Panc1 (cell line): ENCODE measurements at regions not wholly inside any gene's neighbourhood (a gene's known extent, or its start where the extent isn't known, plus 50 kb on each side); places are given as distances from the start of the nearest gene placed in this dataset.
"Not testable (repeated sequence)": the region's sequence is repeated elsewhere in the genome, so short reads cannot be mapped to it uniquely, and the experiment has no call there.

Source experiments
- ATAC-seq: fragments of 200-7000 bp; cut with Tn5 transposase; 2 replicates; pipeline ENCODE4 v1.9.1; 2020; ENCODE audit warnings: mild to moderate bottlenecking, moderate library complexity
- BruUV-seq: library from RNA; stranded (reverse); fragments of 400-500 nt; replicated peaks from 2 replicates; lab custom pipeline; 2021; lab: Mats Ljungman, UMichigan
- CTCF ChIA-PET: fragments of 300-600 bp; sonication (Branson Sonifier 250); formaldehyde crosslinking; loops from one replicate; lab custom pipeline; 2022; ENCODE audit warnings: antibody characterized with exemption; lab: Charles Lee
- POLR2A ChIA-PET: fragments of 300-600 bp; sonication (Branson Sonifier 250); formaldehyde crosslinking; loops from one replicate; lab custom pipeline; 2022; ENCODE audit warnings: antibody characterized with exemption; lab: Charles Lee
- DNase-seq: peaks from one replicate; pipeline ENCODE4 v3.0.0-alpha.2; 2010; ENCODE audit warnings: low read depth, low spot score
- H3K27ac ChIP-seq: 2 replicates; pipeline ENCODE4 v1.5.1; 2011; ENCODE audit warnings: mild to moderate bottlenecking, low read length, inconsistent platforms
- H3K27me3 ChIP-seq: fragments of 200-500 bp; sonication (Bioruptor generic); 2 replicates; pipeline ENCODE4 v1.6.0; 2014; ENCODE audit warnings: low read length, inconsistent platforms; ENCODE audit not compliant: control insufficient read depth, insufficient read depth
- H3K36me3 ChIP-seq: fragments of 200-500 bp; sonication (Bioruptor generic); 2 replicates; pipeline ENCODE4 v1.5.1; 2014; ENCODE audit warnings: inconsistent platforms, mild to moderate bottlenecking, low read length, moderate library complexity; ENCODE audit not compliant: control insufficient read depth, insufficient read depth
- H3K4me1 ChIP-seq: 2 replicates; pipeline ENCODE4 v1.5.1; 2011; ENCODE audit warnings: inconsistent platforms, mild to moderate bottlenecking, low read length, moderate library complexity; ENCODE audit not compliant: control insufficient read depth, insufficient read depth
- H3K4me3 ChIP-seq, 2 experiments: 2 replicates each; pipeline ENCODE4 v1.5.1; 2011 to 2012; ENCODE audit warnings: low read depth in 2 of 2, low read length in 2 of 2, mild to moderate bottlenecking in 2 of 2, inconsistent platforms in 1 of 2, moderate library complexity in 1 of 2
- H3K9me3 ChIP-seq: fragments of 200-500 bp; sonication (Bioruptor generic); 2 replicates; pipeline ENCODE4 v1.5.1; 2014; ENCODE audit warnings: low read depth, mild to moderate bottlenecking, inconsistent platforms, low read length, moderate library complexity; ENCODE audit not compliant: control insufficient read depth, insufficient read depth
- in situ Hi-C: cut with HindIII; loops from 2 replicates; pipeline ENCODE4 v1.10.0; 2016; ENCODE audit warnings: low sequenced_read_pairs, low pct_unique_long_range_greater_than_20kb
- intact Hi-C: fragments of 100-400 bp; cut with micrococcal nuclease; formaldehyde crosslinking; loops from one replicate; pipeline ENCODE4 v1.10.0; 2022; ENCODE audit not compliant: unreplicated experiment

DNA sequence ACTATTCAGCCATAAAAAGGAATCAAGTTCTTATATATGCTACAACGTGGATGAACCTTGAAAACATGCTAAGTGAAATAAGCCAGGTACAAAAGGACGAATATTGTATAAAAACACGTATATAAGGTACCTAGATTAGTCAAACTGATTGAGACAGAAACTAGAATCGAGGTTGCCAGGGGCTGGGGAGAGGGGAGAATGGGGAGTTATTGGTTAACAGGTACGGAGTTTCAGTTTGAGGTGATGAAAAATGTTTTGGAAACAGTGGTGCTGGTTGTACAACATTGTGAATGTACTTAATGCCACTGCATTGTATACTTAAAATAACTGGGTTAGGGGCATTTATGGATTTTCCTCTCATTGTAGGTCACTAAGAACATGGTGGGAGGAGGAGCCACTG, 117.0 kb upstream of the PLGLB2 start:
- ATAC-seq, in situ Hi-C loops, H3K4me1 ChIP-seq, POLR2A ChIA-PET, H3K27ac ChIP-seq, H3K9me3 ChIP-seq, DNase-seq, intact Hi-C loops, H3K36me3 ChIP-seq, H3K27me3 ChIP-seq, CTCF ChIA-PET, BruUV-seq, H3K4me3 ChIP-seq: not testable (repeated sequence)

DNA sequence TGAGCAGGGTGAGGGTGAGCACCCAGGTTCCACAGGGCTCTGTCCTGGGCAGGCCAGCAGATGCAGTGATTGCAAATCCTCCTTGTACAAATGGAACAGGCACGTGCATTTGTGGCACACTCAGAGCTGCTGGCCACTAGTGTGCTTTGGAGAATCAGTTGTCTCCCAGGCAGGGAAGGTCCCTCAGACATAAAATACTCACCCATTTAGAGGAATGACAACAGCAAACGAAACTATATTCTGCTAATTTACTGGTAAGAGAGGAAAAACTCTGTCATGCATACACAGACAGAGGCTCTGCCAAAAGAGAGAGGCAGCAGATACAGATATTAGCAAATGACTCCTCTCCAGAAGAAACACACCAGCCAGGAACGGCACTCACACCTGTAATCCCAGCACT, 116.5 kb upstream of the PLGLB2 start:
- H3K4me3 ChIP-seq, BruUV-seq, in situ Hi-C loops, POLR2A ChIA-PET, H3K36me3 ChIP-seq, intact Hi-C loops, H3K4me1 ChIP-seq, H3K9me3 ChIP-seq, CTCF ChIA-PET, H3K27me3 ChIP-seq, DNase-seq, ATAC-seq, H3K27ac ChIP-seq: not testable (repeated sequence)

DNA sequence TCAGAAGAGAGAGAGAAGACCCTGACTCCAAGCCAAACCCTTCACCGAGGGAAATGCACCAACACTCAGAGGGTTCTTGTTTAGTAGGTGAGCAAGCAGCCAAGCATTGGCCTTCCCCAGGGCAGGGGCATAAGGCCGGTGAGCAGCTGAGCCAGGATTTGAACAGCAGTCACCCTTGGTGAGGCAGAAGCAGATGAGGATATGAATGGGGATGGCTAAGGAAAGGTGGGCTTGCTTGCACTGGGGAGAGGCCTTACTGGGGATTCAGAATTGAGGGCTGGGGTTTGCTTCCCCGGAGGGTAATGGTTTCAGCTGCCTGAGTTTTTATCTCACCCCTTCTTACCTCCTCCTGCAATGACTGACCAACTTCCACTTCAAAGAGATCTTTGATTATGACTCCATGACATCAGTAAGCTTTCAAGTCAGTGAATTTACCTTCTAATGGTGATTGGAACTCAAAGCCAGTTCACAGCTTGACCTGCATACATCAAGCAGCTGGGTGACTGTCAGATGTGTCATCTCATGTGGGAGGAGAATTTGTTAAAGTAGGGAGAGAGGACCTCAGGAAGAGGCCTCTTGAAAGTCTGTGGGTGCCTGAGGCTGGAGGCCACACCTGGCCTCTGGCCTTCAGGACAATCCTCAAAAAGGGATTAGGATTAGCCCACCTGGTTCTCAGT, 114.5 kb upstream of the PLGLB2 start:
- H3K4me1 ChIP-seq, H3K36me3 ChIP-seq, CTCF ChIA-PET, in situ Hi-C loops, H3K9me3 ChIP-seq, intact Hi-C loops, POLR2A ChIA-PET, ATAC-seq, BruUV-seq, DNase-seq, H3K4me3 ChIP-seq, H3K27me3 ChIP-seq, H3K27ac ChIP-seq: not testable (repeated sequence)

DNA sequence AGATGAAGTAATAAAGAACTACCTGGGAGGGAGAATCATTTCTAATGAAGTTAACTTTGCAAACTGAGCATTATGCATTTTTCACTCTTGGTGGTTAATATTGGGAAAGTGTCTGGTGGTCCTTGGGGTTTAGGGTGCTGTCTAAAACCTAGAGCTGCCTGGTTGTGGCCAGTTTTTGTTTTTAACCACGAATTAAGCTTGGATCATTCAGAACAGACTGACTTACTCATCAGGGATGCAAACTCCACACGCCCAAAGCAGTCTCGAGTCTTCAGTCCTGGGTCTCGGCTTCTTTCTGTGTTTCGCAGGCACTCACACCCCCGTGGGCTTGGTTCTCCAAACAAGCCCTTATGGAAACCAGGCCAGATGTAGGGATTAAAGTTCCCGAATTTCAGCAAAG, 113.8 kb upstream of the PLGLB2 start:
- ATAC-seq, H3K4me1 ChIP-seq, H3K9me3 ChIP-seq, POLR2A ChIA-PET, DNase-seq, in situ Hi-C loops, H3K27ac ChIP-seq, H3K27me3 ChIP-seq, H3K4me3 ChIP-seq, intact Hi-C loops, CTCF ChIA-PET, BruUV-seq, H3K36me3 ChIP-seq: not testable (repeated sequence)

DNA sequence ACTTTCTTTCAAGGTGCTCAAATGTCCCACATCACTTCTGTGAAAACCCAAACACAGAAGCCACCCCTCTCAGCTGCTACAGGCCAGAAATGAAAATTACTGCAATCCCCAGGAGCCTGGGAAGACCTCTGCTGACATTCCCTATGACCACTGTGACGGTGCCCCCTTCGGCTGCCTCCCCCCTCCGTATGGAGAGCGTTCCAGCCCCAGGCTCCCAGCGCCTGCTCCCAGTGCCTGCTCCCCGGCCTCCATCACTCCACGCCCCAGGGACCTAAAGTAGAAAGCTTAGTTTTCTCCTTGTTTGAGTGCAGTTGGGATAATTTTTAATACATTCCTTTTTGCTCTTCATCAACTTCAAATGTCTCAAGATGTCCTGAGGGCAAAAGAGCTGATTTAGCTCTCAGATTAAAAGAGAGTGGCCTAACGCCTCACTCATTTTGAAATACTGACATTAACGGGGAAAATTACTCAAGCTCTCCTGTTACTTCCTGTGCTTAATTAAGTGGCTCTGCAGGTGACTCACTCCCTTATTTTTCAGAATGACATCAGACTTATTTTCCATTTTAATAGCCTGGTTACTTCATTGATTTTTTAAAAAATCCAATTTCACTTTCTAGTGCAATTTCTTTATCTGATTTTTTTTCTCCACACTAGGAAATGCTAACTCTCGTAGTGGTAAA, 112.8 kb upstream of the PLGLB2 start:
- intact Hi-C loops, H3K36me3 ChIP-seq, in situ Hi-C loops, H3K4me3 ChIP-seq, POLR2A ChIA-PET, DNase-seq, CTCF ChIA-PET, ATAC-seq, H3K27me3 ChIP-seq, H3K27ac ChIP-seq, H3K4me1 ChIP-seq, H3K9me3 ChIP-seq, BruUV-seq: not testable (repeated sequence)

DNA sequence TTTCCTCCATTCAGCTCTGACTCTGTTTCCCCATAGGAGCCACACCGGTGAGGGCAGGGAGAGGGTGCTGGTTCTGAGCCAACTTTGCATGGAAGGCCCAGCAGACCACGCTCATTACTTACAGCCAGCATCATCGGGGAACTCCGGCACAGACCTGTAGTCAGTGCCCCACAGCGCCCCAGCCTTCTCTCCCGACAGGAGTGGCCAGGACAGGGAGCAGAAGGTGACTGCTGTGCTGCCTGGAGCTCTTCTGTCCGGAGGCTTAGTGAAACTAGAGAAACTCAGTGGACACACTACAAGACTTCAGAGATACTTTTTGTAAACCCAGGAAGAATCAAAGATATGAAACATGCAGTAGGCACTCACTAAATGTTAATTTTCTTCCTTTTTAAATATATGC, 111.6 kb upstream of the PLGLB2 start:
- H3K36me3 ChIP-seq, intact Hi-C loops, H3K27me3 ChIP-seq, CTCF ChIA-PET, H3K27ac ChIP-seq, BruUV-seq, ATAC-seq, DNase-seq, H3K4me1 ChIP-seq, POLR2A ChIA-PET, in situ Hi-C loops, H3K4me3 ChIP-seq, H3K9me3 ChIP-seq: not testable (repeated sequence)

DNA sequence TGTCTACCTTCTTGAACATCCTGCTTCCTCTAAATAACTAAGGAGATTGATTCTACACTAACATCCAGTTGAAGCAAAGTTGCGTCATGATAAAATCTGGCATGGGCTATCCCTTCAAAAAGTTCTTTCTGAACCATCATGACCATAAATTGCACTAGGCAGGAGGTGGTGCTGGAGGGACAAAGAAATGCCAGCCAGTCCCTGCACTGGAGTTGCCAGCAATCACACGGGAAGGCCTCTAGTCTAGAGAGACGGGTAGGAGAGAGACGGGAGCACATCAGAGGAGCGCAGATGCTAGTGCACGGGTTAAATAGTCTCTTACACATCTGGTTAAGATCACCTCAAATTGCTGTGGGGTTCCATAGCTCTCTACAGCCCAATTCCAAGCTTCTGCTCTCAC, 111.2 kb upstream of the PLGLB2 start:
- H3K4me1 ChIP-seq, H3K36me3 ChIP-seq, H3K27ac ChIP-seq, in situ Hi-C loops, ATAC-seq, BruUV-seq, POLR2A ChIA-PET, DNase-seq, H3K4me3 ChIP-seq, intact Hi-C loops, H3K9me3 ChIP-seq, CTCF ChIA-PET, H3K27me3 ChIP-seq: not testable (repeated sequence)
